COLO829 (cell line): ENCODE measurements at regions not wholly inside any gene's neighbourhood (a gene's known extent, or its start where the extent isn't known, plus 50 kb on each side); places are given as distances from the start of the nearest gene placed in this dataset.
"Not testable (repeated sequence)": the region's sequence is repeated elsewhere in the genome, so short reads cannot be mapped to it uniquely, and the experiment has no call there.

ENCODE experiments used
- DNase-seq: peaks from one replicate; pipeline ENCODE4 v3.0.0; 2012; ENCODE audit warnings: low spot score

GRCh38 chr6:82419132-82419581, 55.5 kb downstream of the TPBG start:
- no peak for DNase-seq

GRCh38 chr6:82419859-82420258, 56.2 kb downstream of the TPBG start:
- no peak for DNase-seq

- no peak for DNase-seq
These were observed 67.0 kb downstream of the TPBG start for GRCh38 chr6:82430611-82431010.

GRCh38 chr6:82436740-82437139, 73.1 kb downstream of the TPBG start:
- DNase-seq = no peak

- DNase-seq = no peak
These were observed 74.1 kb downstream of the TPBG start for GRCh38 chr6:82437701-82438100.

GRCh38 chr6:82441047-82441855, 77.6 kb downstream of the TPBG start:
- DNase-seq = no peak

GRCh38 chr6:82442061-82442719, 78.6 kb downstream of the TPBG start:
- no peak for DNase-seq

GRCh38 chr6:82458147-82458546, 94.5 kb downstream of the TPBG start:
- no peak for DNase-seq

- DNase-seq = no peak
These were observed 95.1 kb downstream of the TPBG start for GRCh38 chr6:82458705-82459104.

GRCh38 chr6:82461536-82461935, 97.9 kb downstream of the TPBG start:
- no peak for DNase-seq

DNA sequence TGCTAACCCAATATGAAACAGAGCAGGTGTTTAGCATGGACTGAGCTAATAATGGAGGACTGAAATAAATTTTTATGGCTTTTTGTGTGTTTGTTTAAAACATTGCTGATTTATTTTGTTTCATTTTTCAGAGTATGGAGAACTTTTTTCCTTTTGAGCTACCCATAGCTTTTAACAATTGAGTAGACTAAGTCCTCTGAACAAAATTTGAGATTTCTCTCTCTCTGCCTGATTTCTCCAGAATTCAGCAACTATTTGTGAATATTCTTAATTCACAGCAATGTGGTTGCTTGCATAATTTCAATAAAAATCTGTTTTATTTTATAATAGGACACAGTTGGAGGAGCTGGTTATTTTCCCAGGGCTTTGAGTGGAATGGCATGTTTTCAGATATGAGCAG, 103.7 kb downstream of the TPBG start:
- no peak for DNase-seq

DNA sequence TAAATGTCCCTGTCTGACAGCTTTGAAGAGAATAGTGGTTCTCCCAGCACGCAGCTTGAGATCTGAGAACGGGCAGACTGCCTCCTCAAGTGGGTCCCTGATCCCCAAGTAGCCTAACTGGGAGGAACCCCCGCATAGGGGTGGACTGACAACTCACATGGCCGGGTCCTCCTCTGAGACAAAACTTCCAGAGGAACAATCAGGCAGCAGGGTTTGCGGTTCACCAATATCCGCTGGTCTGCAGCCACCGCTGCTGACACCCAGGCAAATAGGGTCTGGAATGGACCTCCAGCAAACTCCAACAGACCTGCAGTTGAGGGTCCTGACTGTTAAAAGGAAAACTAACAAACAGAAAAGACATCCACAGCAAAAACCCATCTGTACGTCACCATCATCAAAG, 106.5 kb downstream of the TPBG start:
- not testable (repeated sequence) for DNase-seq

GRCh38 chr6:82475106-82475505, 111.5 kb downstream of the TPBG start:
- not testable (repeated sequence) for DNase-seq

DNA sequence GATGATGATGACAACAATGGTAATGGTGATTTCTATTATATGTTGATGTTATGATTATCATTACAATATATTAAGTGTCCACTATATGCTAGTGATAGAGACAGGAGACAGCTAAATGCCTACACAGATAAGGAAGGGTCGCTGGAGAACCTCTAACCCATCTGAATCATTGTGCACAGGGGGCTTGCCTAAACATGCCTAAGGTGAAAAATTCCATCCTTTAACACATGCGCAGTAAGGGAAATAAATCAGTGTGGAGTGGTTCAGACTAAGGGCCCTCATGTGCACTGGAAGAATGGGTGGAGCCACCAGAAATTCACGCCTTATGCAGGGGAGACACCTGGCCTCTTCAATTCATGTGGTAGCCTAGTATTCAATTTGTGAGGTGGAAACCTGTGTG, 120.4 kb downstream of the TPBG start:
- DNase-seq = no peak

- DNase-seq = no peak
These were observed 121.4 kb downstream of the TPBG start for GRCh38 chr6:82484737-82485626.

- DNase-seq = no peak
These were observed 124.3 kb downstream of the TPBG start for GRCh38 chr6:82487895-82488294.

DNA sequence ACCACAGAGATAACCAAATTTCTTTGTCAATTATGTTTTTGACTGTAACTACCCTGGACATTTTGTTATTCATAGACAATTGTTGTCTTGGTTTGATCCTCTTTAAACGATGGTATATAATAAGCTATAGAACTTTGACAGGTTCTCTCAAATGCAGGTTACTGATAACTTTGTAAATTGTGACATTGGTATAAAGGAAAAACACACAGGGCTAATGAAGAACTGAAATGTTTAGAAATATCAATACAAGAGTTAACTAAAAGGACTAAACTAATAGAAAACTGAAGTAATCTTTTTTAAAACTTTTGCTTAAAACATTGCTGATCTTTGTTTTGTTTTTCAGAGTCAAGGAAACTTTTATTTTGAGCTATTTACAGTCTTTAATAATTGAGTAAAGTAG, 124.8 kb downstream of the TPBG start:
- no peak for DNase-seq

DNA sequence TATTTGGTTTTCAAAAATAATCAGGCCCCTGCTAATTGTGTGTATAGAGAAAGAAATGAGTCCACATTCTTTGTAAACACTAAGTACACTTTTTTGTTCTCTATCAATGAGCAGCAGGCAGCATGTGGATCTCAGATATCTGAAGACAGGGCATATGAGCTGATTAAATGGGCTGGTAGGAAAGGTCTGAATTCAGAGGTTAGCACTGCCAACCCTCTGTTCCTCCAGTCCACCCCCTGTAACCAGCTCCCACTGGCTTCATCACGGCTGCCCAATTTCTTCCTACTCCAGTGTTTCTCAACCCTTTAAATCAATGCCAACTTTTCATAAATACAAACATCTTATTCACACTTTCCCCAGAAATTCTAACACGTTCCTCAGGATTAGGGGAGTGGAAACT, 128.5 kb downstream of the TPBG start:
- DNase-seq = no peak

DNA sequence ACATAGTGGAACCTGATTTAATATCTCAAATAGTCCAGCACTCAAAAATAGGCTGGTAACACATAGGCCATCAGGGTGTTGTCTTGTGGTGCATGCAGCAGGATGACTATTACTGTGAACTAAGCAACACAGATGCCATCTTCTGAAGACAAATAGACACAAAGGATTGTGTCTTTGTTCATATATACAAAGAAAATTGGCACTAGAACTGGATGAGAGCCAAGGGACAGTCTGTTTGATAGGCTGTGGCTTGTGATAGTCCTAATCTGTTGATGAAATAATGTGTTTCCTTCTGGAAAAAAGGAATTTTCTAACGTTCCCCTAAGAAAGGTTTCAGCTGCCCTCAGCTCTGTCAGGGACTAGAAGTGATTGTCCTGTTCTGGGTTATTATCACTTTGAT, 129.8 kb downstream of the TPBG start:
- no peak for DNase-seq

- DNase-seq = no peak
These were observed 130.8 kb downstream of the TPBG start for GRCh38 chr6:82494367-82494766.

- not testable (repeated sequence) for DNase-seq
These were observed 138.3 kb downstream of the TPBG start for GRCh38 chr6:82501901-82502300.

- no peak for DNase-seq
These were observed 142.9 kb downstream of the TPBG start for GRCh38 chr6:82506526-82506925.

DNA sequence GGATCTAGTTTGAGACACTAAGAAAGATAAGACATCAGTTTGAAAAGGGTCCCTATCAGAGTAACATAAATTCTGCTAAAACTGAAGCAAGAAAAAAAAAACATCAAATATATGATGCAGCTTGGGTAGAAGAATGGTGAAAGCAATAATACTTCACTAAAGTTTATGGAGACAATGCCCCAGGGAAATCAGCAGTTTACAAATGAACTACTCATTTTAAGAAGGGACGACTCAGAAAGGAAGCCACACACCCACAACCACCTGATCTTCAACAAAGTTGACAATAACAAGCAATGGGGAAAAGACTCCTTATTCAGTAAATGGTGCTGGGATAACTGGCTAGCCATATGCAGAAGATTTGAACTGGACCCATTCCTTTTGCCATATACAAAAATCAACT, 143.5 kb downstream of the TPBG start:
- DNase-seq = no peak
